Neutrophil (primary cell): ENCODE measurements at regions not wholly inside any gene's neighbourhood (a gene's known extent, or its start where the extent isn't known, plus 50 kb on each side); places are given as distances from the start of the nearest gene placed in this dataset.

Experiments used
- H3K27ac ChIP-seq: fragments of 200-600 bp; sonication (generic); 2 replicates; pipeline ENCODE4 v1.5.1; 2016; ENCODE audit warnings: mild to moderate bottlenecking, moderate library complexity
- H3K27me3 ChIP-seq: fragments of 200-600 bp; sonication (generic); 2 replicates; pipeline ENCODE4 v1.6.0; 2016; ENCODE audit warnings: mild to moderate bottlenecking
- H3K36me3 ChIP-seq: fragments of 200-600 bp; sonication (generic); 2 replicates; pipeline ENCODE4 v1.5.1; 2017
- H3K4me1 ChIP-seq, 2 experiments: fragments of 200-600 bp in 1 of 2; sonication (generic) in 1 of 2; 1 replicate in 1 of 2; 2 replicates in 1 of 2; pipeline versions ENCODE4 v1.5.1 to v1.6.1; 2013 to 2016; ENCODE audit warnings: low read depth in 1 of 2, low read length in 1 of 2, mild to moderate bottlenecking in 1 of 2, moderate library complexity in 1 of 2; ENCODE audit not compliant: control insufficient read depth in 1 of 2, insufficient read depth in 1 of 2
- H3K4me3 ChIP-seq, 2 experiments: fragments of 200-600 bp in 1 of 2; sonication (generic) in 1 of 2; 1 replicate in 1 of 2; 2 replicates in 1 of 2; pipeline ENCODE4 v1.5.1; 2013 to 2016; ENCODE audit warnings: low read depth in 1 of 2, low read length in 1 of 2, mild to moderate bottlenecking in 1 of 2, moderate library complexity in 1 of 2
- H3K9me3 ChIP-seq: fragments of 200-600 bp; sonication (generic); 2 replicates; pipeline ENCODE4 v1.5.1; 2016
- TF ChIP-seq, protein P1 (sequence below): fragments of 200-600 bp; sonication (generic); IDR thresholded peaks from 2 replicates; pipeline ENCODE4 v1.5.1; 2016; ENCODE audit warnings: antibody characterized with exemption

DNA sequence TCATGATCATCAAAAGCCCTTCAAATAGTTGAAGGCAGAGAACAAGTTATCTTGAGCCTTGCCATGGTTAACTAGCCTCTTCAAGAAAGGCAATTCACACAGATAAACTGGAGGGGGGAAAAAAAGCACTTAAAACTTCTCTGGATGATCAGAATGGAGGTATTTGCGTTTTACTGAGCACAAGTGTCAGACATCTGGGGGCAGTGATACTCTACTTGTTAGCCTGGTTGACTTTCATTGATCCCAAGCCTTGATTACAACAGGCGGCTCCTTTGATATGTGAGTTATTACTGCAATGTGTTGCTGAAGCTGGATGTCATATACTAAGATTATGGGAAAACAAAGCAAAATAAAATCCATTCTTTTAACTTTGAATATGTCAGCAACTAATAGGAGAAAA lies 155.0 kb upstream of the HS3ST3A1 start:
- H3K27ac ChIP-seq, result no peak overlapping the region
- no peaks in the 10 kb centered on the region for H3K4me1 ChIP-seq
- H3K36me3 ChIP-seq, result no peaks in the 10 kb centered on the region
- no peak overlapping the region for H3K4me3 ChIP-seq
- H3K9me3 ChIP-seq, result no peaks in the 10 kb centered on the region
- no peaks in the 10 kb centered on the region for H3K27me3 ChIP-seq
- TF ChIP-seq, protein P1, sequence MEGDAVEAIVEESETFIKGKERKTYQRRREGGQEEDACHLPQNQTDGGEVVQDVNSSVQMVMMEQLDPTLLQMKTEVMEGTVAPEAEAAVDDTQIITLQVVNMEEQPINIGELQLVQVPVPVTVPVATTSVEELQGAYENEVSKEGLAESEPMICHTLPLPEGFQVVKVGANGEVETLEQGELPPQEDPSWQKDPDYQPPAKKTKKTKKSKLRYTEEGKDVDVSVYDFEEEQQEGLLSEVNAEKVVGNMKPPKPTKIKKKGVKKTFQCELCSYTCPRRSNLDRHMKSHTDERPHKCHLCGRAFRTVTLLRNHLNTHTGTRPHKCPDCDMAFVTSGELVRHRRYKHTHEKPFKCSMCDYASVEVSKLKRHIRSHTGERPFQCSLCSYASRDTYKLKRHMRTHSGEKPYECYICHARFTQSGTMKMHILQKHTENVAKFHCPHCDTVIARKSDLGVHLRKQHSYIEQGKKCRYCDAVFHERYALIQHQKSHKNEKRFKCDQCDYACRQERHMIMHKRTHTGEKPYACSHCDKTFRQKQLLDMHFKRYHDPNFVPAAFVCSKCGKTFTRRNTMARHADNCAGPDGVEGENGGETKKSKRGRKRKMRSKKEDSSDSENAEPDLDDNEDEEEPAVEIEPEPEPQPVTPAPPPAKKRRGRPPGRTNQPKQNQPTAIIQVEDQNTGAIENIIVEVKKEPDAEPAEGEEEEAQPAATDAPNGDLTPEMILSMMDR, result no peak

DNA sequence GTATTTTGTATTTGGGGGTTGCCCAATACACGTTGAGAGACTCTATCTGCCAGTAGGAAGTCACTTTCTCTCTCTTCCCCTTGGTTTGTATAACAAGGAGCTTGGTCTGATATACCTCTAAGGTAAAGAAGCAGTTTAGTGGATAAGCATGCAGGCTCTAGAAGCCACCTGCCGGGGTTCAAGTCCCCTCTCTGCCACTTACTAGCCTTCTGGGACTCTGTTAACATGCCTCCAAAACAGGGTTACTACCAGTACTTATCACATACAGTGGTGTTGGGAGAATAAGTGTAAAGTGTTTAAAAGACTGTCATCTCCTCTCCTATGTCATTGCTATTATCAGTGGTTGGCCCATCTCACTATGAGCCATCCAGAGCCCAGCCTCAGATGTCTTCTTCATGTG lies 156.1 kb upstream of the HS3ST3A1 start:
- no peaks in the 10 kb centered on the region for H3K27me3 ChIP-seq
- no peaks in the 10 kb centered on the region for H3K9me3 ChIP-seq
- no peaks in the 10 kb centered on the region for H3K36me3 ChIP-seq
- no peak overlapping the region for H3K4me3 ChIP-seq
- H3K4me1 ChIP-seq, result no peaks in the 10 kb centered on the region
- TF ChIP-seq, protein P1, result no peak
- H3K27ac ChIP-seq, result no peak overlapping the region

DNA sequence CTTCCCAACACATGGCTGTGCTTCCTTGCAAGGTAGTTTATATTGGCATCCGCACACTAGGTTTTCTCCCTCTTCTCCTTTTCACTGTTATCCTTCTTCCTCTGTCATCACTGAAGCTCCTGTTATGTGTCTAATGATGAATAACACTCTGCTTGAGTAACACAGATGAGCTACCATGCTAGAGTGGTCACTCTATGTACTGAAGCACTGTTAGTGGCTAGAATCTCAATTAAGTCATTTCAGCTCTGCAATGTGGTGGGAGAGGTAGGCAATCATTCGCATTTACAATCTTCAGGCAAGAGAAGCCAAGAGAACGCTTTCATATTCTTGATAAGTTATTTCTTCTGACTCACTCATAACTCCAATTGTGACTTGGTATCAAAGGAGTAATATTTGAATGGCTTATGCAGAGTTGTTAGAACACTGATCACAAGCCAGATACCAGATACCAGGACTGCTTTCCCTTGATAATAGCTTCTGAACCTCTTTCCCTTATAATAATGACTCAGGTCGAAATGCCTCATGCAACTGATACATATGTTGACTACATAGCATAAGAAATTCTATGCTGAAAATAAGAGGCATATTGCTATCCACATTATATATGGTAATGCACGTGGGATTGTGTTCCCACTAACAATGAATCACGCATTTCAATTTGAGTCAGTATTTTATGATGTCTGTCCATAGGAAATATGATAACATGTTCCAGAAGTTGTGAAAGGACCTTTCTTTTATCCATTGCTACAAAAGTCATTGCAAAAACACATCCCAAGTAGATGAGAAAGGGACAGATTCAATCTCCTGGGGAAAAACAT lies 158.0 kb upstream of the HS3ST3A1 start:
- no peaks in the 10 kb centered on the region for H3K4me1 ChIP-seq
- H3K36me3 ChIP-seq, result no peaks in the 10 kb centered on the region
- TF ChIP-seq, protein P1, result no peak
- H3K27me3 ChIP-seq, result no peaks in the 10 kb centered on the region
- no peak overlapping the region for H3K4me3 ChIP-seq
- no peaks in the 10 kb centered on the region for H3K9me3 ChIP-seq
- H3K27ac ChIP-seq, result no peak overlapping the region

DNA sequence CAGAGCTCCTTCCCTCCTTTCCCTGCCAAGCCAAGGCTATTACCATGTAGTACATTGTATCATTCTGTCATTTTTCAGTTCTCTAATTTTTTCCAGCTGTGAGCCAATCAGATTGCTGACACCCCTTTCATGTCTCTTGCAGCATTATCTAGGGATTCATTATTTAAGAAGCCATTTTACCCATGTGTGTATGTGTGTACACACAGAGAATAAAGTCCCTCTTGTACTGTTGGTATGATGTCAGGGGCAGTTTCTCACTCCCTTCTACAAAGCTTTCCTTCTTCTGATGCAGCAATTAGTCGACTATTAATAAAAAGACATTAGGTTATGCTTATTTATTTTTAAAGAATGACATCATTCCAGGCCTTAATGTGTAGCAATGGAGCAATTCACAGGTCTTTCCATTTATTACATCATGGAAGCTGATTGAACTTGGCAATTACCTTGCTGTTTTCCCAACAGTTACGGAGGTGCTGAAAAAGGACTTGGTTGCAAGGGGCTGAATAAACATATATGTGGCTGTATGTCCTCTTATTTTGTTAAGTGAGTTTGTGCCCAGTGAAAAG lies 159.4 kb upstream of the HS3ST3A1 start:
- Histone ChIP-seq H3K27me3 (no peaks in the 10 kb centered on the region), H3K9me3 (no peaks in the 10 kb centered on the region), H3K27ac (no peak overlapping the region), H3K36me3 (no peaks in the 10 kb centered on the region), H3K4me1 (no peaks in the 10 kb centered on the region), H3K4me3 (no peak overlapping the region)
- TF ChIP-seq, protein P1, result no peak

DNA sequence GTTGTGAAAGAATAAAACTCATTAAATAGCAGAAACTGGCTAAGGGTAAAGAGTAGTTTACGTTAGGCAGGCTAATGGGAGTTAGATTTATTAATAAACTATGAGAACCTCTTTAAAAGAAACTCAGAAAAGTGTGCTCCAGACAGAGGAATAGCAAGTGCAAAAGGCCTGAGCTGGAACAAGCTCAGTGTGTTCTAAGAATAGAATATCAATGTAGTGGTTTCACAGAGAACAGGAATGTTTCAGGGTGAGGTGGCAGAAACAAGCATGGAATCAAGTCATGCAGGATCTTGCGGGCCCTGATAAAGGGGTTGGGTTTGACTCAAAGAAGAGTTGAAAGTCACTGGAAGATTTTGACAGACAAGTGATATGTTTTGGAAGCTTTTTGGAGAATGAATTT lies 164.0 kb upstream of the HS3ST3A1 start:
- TF ChIP-seq, protein P1, result no peak
- H3K27me3 ChIP-seq, result no peaks in the 10 kb centered on the region
- no peak overlapping the region for H3K4me3 ChIP-seq
- no peaks in the 10 kb centered on the region for H3K4me1 ChIP-seq
- no peaks in the 10 kb centered on the region for H3K36me3 ChIP-seq
- H3K9me3 ChIP-seq, result no peaks in the 10 kb centered on the region
- no peak overlapping the region for H3K27ac ChIP-seq
